Left ventricle myocardium inferior (tissue), 1 donor: ENCODE measurements at regions not wholly inside any gene's neighbourhood (a gene's known extent, or its start where the extent isn't known, plus 50 kb on each side); places are given as distances from the start of the nearest gene placed in this dataset.

Source experiments
- DNase-seq: peaks from one replicate; pipeline ENCODE4 v3.0.0-alpha.2; 2020
- H3K27ac ChIP-seq: fragments of 200-600 bp; replicated peaks from 2 replicates; pipeline ENCODE4 v1.8.0; 2021
- H3K27me3 ChIP-seq: fragments of 200-600 bp; 2 replicates; pipeline ENCODE4 v1.8.0; 2021; ENCODE audit warnings: low read depth
- H3K36me3 ChIP-seq: fragments of 200-600 bp; 2 replicates; pipeline ENCODE4 v1.8.0; 2021
- H3K4me1 ChIP-seq: fragments of 200-600 bp; 2 replicates; pipeline ENCODE4 v1.8.0; 2021
- H3K4me3 ChIP-seq: fragments of 200-600 bp; 2 replicates; pipeline ENCODE4 v1.8.0; 2021; ENCODE audit warnings: mild to moderate bottlenecking, moderate library complexity
- H3K9me3 ChIP-seq: fragments of 200-600 bp; replicated peaks from 2 replicates; pipeline ENCODE4 v1.8.0; 2021
- CTCF ChIP-seq: fragments of 200-600 bp; IDR thresholded peaks from 2 replicates; pipeline ENCODE4 v1.8.0; 2021; ENCODE audit warnings: antibody characterized with exemption, mild to moderate bottlenecking, borderline replicate concordance
- intact Hi-C: fragments of 100-400 bp; cut with micrococcal nuclease; formaldehyde crosslinking; loops from one replicate; pipeline ENCODE4 v1.11.0; 2022
- donor health status: DM: no; HTN: yes; CAD: no; lungs with severe emphysema.

- no peak for DNase-seq
- Histone ChIP-seq H3K4me1 (no peaks in the 10 kb centered on the region), H3K4me3 (no peak overlapping the region), H3K36me3 (no peaks in the 10 kb centered on the region), H3K27ac (no peak overlapping the region), H3K9me3 (no peaks in the 10 kb centered on the region), H3K27me3 (no peaks in the 10 kb centered on the region)
- intact Hi-C loops, result no loop called here
- no peak for TF ChIP-seq CTCF
Measured at GRCh38 chr1:87553511-87553910, 224.8 kb downstream of the LMO4 start.

GRCh38 chr1:87555366-87555765 is 226.7 kb downstream of the LMO4 start:
- H3K27ac ChIP-seq, result no peak overlapping the region
- H3K4me1 ChIP-seq, result peaks cover 8% of the 10 kb centered on the region
- H3K4me3 ChIP-seq, result no peak overlapping the region
- no peaks in the 10 kb centered on the region for H3K9me3 ChIP-seq
- TF ChIP-seq CTCF, result no peak
- no peaks in the 10 kb centered on the region for H3K27me3 ChIP-seq
- no peak for DNase-seq
- intact Hi-C loops, result no loop called here
- H3K36me3 ChIP-seq, result no peaks in the 10 kb centered on the region

GRCh38 chr1:87556326-87556725 is 227.6 kb downstream of the LMO4 start:
- no peak for DNase-seq
- Histone ChIP-seq H3K4me3 (no peak overlapping the region), H3K27ac (no peak overlapping the region), H3K36me3 (no peaks in the 10 kb centered on the region), H3K27me3 (no peaks in the 10 kb centered on the region), H3K9me3 (no peaks in the 10 kb centered on the region), H3K4me1 (peaks cover 8% of the 10 kb centered on the region)
- TF ChIP-seq CTCF, result no peak
- intact Hi-C loops, result no loop called here

GRCh38 chr1:87558921-87559320 is 230.2 kb downstream of the LMO4 start:
- intact Hi-C loops, result no loop called here
- no peaks in the 10 kb centered on the region for H3K9me3 ChIP-seq
- TF ChIP-seq CTCF, result no peak
- H3K27me3 ChIP-seq, result no peaks in the 10 kb centered on the region
- peaks cover 8% of the 10 kb centered on the region for H3K4me1 ChIP-seq
- H3K36me3 ChIP-seq, result no peaks in the 10 kb centered on the region
- H3K27ac ChIP-seq, result no peak overlapping the region
- no peak overlapping the region for H3K4me3 ChIP-seq
- no peak for DNase-seq

GRCh38 chr1:87560137-87560536 is 231.5 kb downstream of the LMO4 start:
- TF ChIP-seq CTCF, result no peak
- no peak for DNase-seq
- Histone ChIP-seq H3K27me3 (no peaks in the 10 kb centered on the region), H3K4me1 (peaks cover 8% of the 10 kb centered on the region), H3K36me3 (no peaks in the 10 kb centered on the region), H3K27ac (no peak overlapping the region), H3K4me3 (no peak overlapping the region), H3K9me3 (no peaks in the 10 kb centered on the region)
- intact Hi-C loops, result no loop called here
